Adrenal gland (tissue), 9 donors: ENCODE measurements at regions not wholly inside any gene's neighbourhood (a gene's known extent, or its start where the extent isn't known, plus 50 kb on each side); places are given as distances from the start of the nearest gene placed in this dataset.

Experiments used
- DNase-seq, 7 donors: peaks; one replicate each; pipeline ENCODE4 v3.0.0-alpha.2; 2019 to 2020
- H3K27ac ChIP-seq, 5 donors: fragments of 200-600 bp; sonication (generic) in 4 of 5; 1 replicate in 3 of 5; 2 replicates in 2 of 5; pipeline versions ENCODE4 v1.5.1 to v1.8.0; 2016 to 2020; ENCODE audit warnings: mild to moderate bottlenecking in 1 of 5
- H3K27me3 ChIP-seq: fragments of 200-600 bp; 2 replicates; pipeline ENCODE4 v1.8.0; 2021
- H3K36me3 ChIP-seq, 2 donors: fragments of 200-600 bp; replicated peaks in 1 of 2; 1 replicate in 1 of 2; 2 replicates in 1 of 2; pipeline versions ENCODE4 v1.5.1 to v1.8.0; 2018 to 2022
- H3K4me1 ChIP-seq, 2 donors: fragments of 200-600 bp; replicated peaks in 1 of 2; 1 replicate in 1 of 2; 2 replicates in 1 of 2; pipeline versions ENCODE4 v1.5.1 to v1.8.0; 2018 to 2021
- H3K4me3 ChIP-seq, 4 donors: fragments of 200-600 bp; sonication (generic) in 3 of 4; one replicate each; pipeline ENCODE4 v1.5.1; 2016 to 2018
- H3K9me3 ChIP-seq, 3 donors: fragments of 200-600 bp; sonication (generic) in 1 of 3; replicated peaks in 1 of 3; 1 replicate in 2 of 3; 2 replicates in 1 of 3; pipeline versions ENCODE4 v1.5.1 to v1.8.0; 2016 to 2021
- CTCF ChIP-seq, 6 experiments: fragments of 450-650 bp in 4 of 6; fragments of 200-600 bp in 2 of 6; sonication (generic) in 1 of 6; IDR thresholded peaks; 1 replicate in 5 of 6; 2 replicates in 1 of 6; pipeline versions ENCODE4 v1.5.1 to v1.8.0; 2016 to 2021; ENCODE audit warnings: antibody characterized with exemption in 6 of 6, mild to moderate bottlenecking in 2 of 6, moderate library complexity in 1 of 6
- POLR2A ChIP-seq, 2 donors: fragments of 450-650 bp; IDR thresholded peaks; one replicate each; pipeline ENCODE4 v1.6.1; 2017; ENCODE audit warnings: antibody characterized with exemption in 2 of 2, mild to moderate bottlenecking in 2 of 2, moderate library complexity in 1 of 2
- WGBS, 4 donors: extraction: QIAGEN DNeasy Blood & Tissue Kit in 2 of 4; methylation state at CpG; one replicate each; pipeline versions ENCODE4 v1.1.5 to v1.1.7; 2013 to 2017; 5-methylcytosine and 5-hydroxymethylcytosine counted together
- intact Hi-C, 2 donors: fragments of 100-400 bp; cut with DNase I; formaldehyde crosslinking; loops; one replicate each; pipeline versions ENCODE4 v1.14.1 to v1.15.0; 2022 to 2023
- donor health status: healthy with polysubstance abuse.
- donor health status: Bipolar disorder and iron deficiency.
- donor health status: DM: yes; HTN: yes; CAD: no.
- donor health status: DM: no; HTN: no; CAD: no.
- donor health status: DM: no; HTN: no; CAD: no.

DNA sequence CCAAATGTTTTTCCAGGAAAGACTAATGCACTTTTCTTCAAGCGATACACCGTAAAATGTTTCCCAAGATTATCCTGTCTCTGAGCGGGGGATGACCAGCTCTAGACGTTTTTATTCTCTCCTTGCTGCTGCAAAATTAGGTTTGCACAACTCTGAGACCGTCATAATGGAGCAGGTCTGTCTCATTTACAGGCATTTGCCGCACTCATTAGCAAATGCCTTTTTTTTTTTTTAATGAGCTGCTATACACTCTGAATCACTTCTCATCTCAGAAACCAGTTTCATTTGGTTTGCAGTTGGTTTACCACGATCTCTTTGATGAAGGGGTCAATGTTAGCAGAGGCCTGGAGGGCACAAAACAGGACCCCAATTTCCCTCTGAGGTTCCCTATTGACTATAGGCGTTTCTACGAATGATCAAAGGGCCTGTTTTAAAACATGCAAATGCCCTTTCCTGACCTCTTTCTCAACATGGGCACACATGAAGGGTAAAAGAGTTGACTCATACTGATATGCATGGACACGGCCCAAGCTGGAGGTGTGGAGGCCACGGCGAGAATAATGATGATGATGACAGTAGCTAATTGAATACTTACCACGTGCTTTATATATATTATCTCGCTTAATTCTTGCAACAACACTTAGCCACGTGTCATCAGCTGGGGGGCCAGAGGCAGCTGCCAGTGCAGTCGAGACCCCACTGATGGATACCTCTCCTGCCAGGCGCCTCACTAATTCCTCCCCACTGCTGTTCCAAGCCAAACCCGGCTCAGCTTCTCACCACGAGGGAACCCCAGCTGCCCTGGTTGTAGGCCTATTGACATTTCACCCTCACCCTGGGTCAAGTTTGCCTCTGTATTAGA, 89.9 kb upstream of the PTCH1 start:
- intact Hi-C loops = no loop called here
- Histone ChIP-seq H3K27me3 (no peaks in the 10 kb centered on the region), H3K4me1 (no peaks in the 10 kb centered on the region), H3K27ac (no peak overlapping the region), H3K4me3 (no peak overlapping the region), H3K36me3 (no peaks in the 10 kb centered on the region), H3K9me3 (no peaks in the 10 kb centered on the region)
- WGBS, 4 donors = 78 to 79% (median 78%) methylated on average over 16 to 19 of the region's 19 CpGs
- TF ChIP-seq POLR2A (IDR thresholded peaks at IDR 0.05) = no peak
- no peak for TF ChIP-seq CTCF (IDR thresholded peaks at IDR 0.05)
- DNase-seq = no peak

- Histone ChIP-seq H3K27me3 (no peaks in the 10 kb centered on the region), H3K4me1 (no peaks in the 10 kb centered on the region), H3K36me3 (no peaks in the 10 kb centered on the region), H3K9me3 (no peaks in the 10 kb centered on the region), H3K4me3 (no peak overlapping the region), H3K27ac (no peak overlapping the region)
- intact Hi-C loops = no loop called here
- no peak for TF ChIP-seq CTCF (IDR thresholded peaks at IDR 0.05)
- no peak for TF ChIP-seq POLR2A (IDR thresholded peaks at IDR 0.05)
- WGBS, 4 donors = 80 to 88% (median 83%) methylated on average over 10 of the region's 10 CpGs
- DNase-seq = no peak
Measured at GRCh38 chr9:95605816-95606488, 89.2 kb upstream of the PTCH1 start.

DNA sequence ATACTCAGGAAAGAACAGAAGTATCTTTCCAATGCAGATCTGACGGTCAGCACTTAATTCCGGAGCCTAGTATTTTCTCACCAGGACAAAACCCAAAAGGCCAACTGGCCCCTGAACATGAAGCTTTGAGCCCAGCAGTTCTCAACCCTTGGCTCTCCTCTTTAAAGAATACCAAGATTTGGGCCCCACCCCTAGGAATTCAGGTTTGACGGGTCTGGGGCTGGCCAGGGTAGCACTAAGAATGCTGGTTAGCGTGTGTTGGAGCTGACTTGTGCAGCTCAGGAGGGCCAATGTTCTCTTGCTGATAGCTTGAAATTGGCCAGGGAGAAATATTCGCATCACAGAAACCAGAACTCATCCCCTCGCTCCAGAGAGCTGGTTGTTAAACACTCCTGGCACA, 88.3 kb upstream of the PTCH1 start:
- no peaks in the 10 kb centered on the region for H3K36me3 ChIP-seq
- H3K4me1 ChIP-seq = no peaks in the 10 kb centered on the region
- H3K9me3 ChIP-seq = no peaks in the 10 kb centered on the region
- intact Hi-C loops = no loop called here
- no peak overlapping the region for H3K27ac ChIP-seq
- DNase-seq = no peak
- TF ChIP-seq CTCF (IDR thresholded peaks at IDR 0.05) (no peak), POLR2A (IDR thresholded peaks at IDR 0.05) (no peak)
- no peak overlapping the region for H3K4me3 ChIP-seq
- H3K27me3 ChIP-seq = no peaks in the 10 kb centered on the region
- 69 to 91% (median 76%) methylated on average over 6 of the region's 6 CpGs for WGBS, 4 donors

GRCh38 chr9:95598236-95598635, 81.5 kb upstream of the PTCH1 start:
- Histone ChIP-seq H3K36me3 (no peaks in the 10 kb centered on the region), H3K4me3 (no peak overlapping the region), H3K9me3 (no peaks in the 10 kb centered on the region), H3K4me1 (no peaks in the 10 kb centered on the region), H3K27ac (no peak overlapping the region), H3K27me3 (no peaks in the 10 kb centered on the region)
- no peak for DNase-seq
- 60 to 82% (median 73%) methylated on average over 2 of the region's 2 CpGs for WGBS, 4 donors
- TF ChIP-seq CTCF (IDR thresholded peaks at IDR 0.05) (no peak), POLR2A (IDR thresholded peaks at IDR 0.05) (no peak)
- intact Hi-C loops = no loop called here
